Hypothalamus (tissue), 51 donors: ENCODE measurements at regions not wholly inside any gene's neighbourhood (a gene's known extent, or its start where the extent isn't known, plus 50 kb on each side); places are given as distances from the start of the nearest gene placed in this dataset.

Experiments used
- DNase-seq, 51 donors: peaks; one replicate each; lab custom pipeline; 2025; lab: John Stamatoyannopoulos, UW

GRCh38 chr12:17695495-17695894 lies 394.5 kb downstream of the RERGL start:
- DNase-seq: no peak

DNA sequence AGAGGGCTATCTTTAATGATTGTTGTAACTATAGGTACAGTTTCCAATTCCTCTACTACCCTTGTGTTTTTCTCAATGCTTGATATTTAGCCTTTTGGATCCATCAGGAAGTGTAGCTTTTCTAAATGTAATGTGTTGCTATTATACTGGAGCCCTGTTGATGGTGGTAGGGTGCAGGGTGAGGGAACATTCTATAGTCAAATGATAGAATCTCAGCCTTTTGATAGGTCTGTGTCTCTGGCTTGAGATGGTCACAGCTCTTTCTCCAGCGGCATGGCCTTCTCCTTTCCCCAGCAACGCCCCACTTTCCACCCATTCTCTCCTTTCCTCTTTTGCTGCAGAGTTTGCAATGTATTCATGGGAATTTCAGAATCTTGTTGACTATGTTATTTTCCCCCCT lies 398.6 kb downstream of the RERGL start:
- DNase-seq: no peak

GRCh38 chr12:17680220-17680619 lies 409.8 kb downstream of the RERGL start:
- no peak for DNase-seq

DNA sequence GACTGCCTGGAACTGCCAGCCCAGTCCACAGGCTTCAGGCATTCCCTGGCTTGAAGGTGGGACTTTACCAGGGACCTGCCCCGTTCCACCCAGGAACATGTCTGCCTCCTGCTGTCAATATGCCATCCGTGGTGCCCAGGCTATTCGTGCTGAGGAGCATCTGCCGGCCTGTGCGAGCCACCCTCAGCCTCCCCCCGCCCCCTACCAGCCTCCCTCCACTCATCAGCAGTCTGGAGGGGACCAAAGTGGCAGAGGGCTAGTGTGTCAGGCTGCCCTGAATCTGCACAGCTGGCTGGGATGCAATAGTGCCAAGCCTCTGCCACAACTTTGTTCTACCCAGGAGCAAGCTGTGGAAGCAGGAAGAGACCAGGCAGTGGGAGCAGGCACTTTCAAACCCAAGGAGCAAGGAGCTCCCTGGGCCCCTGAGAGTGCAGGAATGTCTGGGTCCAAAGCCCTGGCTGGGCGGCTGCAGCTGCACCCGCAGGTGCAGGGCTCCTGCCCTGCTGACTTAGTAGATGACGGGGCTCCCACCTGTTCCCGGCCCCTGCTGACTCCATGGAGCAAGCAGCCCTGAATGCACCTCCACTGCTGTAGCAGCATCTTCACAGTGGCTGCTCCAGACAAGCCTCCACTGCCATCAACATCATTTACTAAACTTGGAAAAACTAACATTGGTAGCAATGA lies 423.2 kb downstream of the RERGL start:
- no peak for DNase-seq

DNA sequence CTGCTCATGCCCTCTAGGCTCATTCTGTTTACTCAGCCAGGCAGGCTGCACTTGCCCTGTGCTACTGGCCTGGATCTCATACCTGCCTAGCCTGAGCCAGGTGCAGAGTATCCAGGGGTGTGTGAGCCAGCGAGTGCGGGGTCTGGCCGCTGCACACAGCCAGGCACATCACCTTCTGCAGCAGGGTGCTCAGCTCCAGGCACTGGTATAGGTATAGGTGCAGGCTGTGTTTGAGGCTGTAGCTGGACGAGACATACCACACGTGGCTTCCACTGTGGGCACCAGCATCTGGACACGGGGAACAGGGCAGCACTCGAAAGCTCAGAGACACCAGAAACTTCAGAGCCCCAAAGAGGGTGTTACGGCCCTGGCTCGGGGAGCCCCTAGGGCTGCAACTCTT lies 424.2 kb downstream of the RERGL start:
- DNase-seq: no peak

GRCh38 chr12:17661250-17661649 lies 428.7 kb downstream of the RERGL start:
- DNase-seq: no peak

DNA sequence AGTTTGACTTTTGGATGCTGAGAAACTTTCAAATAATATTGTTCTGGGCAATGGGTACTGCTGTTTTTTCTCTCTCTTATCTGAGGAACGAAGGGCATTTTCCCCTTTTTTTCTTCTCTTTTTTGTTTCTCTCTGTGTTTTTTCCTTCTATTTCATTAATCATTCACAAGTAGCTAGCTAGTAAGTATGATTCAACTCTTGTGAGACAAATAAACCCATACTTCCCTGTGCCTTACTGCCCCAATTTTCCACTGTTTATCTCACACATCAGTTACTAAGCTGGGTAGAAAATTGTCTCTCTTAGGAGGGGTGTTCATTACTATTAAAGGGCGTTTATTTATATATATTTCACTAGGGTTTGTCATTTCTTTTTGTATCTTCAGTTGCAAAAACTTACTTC lies 437.6 kb downstream of the RERGL start:
- no peak for DNase-seq

DNA sequence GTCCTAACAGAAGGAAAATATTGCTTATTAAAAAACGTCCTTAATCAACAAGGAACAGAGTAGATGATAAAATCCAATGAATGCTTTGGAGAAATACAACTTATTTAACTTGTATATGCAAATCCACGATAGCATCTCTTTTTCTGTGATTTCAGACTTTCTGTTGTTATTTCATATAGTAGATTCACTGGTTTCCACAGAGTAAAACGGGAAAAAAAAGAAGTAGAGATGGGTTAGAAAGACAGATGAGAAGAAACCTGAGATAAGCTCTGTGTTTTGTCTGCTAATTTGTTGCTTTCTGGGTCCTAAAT lies 447.7 kb downstream of the RERGL start:
- DNase-seq: no peak

GRCh38 chr12:17640615-17641014 lies 449.4 kb downstream of the RERGL start:
- DNase-seq: no peak

DNA sequence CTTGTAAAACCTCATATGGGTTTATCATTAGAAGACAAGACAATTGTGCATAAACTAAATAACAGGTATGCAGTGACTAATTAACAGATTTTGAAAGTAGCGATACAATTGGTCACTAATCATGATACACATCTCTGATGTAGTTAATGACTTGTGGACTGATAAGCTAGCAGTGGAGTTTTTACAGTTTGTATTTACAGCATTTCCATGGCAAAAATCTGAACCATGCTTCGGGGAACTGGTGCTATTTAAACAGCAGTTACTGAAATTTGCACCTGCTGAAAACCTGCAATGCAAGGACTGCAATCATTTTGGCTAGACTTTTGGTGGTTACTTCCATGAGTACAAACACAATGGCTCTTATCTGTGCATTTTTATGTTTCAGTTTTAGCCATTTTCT lies 471.2 kb downstream of the RERGL start:
- no peak for DNase-seq

DNA sequence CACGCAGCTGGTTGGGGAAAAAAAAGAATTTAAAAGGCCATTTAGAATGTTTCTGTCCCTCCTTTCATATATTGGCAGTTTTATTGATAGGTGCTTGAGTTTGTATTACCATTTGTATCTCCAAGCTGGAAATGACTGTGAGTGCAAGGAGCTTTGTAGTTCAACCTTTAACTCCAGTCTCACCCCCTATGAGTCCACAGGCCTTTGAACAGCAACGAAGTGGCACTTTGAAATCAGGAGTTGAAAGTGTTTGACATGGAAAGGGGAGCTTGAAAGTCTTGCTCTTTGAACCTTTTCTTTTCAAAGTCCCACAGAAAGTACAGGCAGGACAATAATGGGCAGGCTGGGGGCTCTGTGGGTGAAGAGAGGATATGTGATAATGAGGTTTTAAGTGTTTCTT lies 480.3 kb downstream of the RERGL start:
- DNase-seq: no peak

DNA sequence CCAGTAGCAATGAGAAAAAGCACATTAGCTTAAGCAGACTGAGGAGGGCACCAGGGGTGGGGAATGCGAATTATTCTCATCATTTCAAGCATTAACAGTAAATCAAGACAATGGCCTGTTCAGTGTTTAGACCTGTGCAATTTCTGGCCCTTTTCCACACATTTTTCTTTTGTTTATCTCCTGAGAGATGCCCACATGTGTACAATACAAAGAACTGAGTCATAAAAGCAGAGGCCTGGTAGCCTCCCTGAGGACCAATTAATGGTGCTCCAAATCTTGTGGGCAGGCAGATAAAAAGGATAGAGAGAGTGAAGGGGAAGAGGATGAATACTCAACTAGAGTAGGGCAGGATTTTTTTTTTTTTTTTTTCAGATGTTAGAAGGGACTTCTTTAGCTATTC lies 480.8 kb downstream of the RERGL start:
- DNase-seq: no peak

DNA sequence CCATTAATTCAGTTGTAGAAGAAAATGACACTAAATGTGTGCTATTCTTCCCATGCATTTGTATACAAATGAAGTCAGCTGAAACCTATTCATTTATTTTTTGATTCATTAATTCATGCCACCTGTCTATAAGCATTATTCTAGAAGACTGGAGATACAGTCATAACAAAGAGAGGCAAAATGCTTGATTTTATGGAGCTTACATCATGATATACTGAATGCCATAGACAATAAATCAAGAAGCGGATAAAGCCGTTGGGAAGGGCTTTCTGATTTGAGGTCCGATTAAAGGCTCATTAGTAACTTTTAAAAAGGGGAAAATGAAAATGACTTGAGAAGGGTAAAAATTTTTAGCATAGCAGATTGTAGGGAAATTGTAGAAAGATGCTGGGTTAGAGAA lies 494.9 kb downstream of the RERGL start:
- DNase-seq: no peak

GRCh38 chr12:17593715-17594406 lies 496.1 kb downstream of the RERGL start:
- no peak for DNase-seq

DNA sequence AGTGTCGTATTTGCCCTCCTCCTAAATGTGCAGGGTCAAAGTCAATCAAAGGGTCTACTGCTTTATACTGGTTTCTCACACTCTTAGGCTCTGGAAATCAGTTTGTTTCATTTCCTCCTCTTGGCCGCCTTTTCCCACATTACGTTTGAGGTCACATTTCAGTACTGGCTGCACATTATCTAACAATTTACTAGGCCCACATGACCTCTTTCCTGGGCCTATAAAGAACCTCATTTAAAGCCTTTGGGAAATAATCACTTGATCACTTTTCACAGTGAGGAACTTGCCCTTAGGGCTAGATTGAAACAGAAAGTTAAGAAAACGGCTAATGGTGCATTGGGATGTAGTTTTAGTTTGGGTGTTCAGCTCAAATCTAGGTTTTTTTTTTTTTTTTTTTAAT lies 497.5 kb downstream of the RERGL start:
- DNase-seq: no peak

DNA sequence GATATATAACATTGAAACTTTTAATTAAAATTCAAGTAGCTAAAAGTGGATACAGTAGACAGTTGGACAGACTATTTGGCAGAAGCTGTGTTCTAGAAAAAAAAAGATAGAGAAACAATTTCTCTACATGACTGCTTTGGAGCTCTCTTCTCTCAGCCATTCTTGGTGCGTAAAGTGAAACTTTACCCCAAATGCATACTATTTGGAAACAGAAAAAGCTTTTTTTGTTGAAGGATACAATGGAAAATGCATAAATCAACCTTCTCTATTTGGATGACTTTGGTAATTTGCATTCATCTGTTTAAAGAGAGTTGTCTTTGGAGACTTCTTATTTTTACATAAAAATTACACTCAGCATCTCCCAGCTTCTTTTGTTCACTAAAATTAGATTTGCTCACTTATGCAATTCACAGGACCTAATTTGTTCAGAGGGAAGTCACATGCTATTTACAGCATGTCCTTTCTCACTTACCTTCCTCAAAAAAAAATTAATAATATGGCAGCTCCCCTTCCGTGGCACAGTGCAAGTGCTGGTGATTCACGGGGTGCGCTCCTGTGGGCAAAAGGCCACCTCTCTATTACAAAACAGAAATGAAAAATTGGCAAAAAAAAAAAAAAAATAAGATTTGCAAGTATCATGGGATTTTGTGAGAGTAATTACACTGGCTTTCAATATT lies 498.9 kb downstream of the RERGL start:
- no peak for DNase-seq

GRCh38 chr12:17588968-17589367 lies 501.0 kb downstream of the RERGL start:
- no peak for DNase-seq

GRCh38 chr12:17579205-17580026 lies 510.6 kb downstream of the RERGL start:
- DNase-seq: no peak

DNA sequence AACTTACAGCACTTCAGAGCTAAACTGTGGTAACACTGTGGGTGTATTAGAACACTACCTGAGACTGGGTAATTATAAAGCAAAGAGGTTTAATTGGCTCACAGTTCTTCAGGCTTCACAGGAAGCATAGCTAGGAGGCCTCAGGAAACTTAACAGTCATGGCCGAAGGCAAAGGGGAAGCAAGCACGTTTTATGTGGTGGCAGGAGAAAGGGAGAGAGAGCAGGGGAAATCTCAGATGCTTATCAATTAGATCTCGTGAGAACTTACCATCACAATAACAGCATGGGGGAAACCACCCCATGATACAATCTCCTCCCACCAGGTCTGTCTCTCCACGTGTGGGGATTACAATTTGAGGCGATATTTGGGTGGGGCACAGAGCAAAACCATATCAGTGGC lies 512.6 kb downstream of the RERGL start:
- DNase-seq: no peak

GRCh38 chr12:17572250-17572649 lies 517.7 kb downstream of the RERGL start:
- no peak for DNase-seq

DNA sequence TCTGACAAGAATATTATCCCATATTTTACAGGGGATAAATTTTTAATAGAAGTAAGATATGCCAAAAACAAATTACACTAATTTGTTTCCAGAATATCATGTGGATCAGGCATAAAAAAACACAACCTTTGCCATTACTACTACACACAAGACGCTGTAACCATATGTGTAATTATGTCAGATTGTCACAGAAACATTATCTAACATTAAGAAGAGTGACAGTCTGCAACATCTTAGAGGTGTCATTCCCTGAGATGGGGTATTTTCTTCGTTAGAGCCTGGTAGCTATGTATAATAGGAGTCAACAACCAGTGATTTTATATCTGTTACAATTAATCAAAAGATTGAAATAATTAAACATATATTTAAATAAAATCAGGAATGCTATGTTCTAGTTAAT lies 518.9 kb downstream of the RERGL start:
- DNase-seq: no peak
